Cardiac fibroblast (primary cell): ENCODE measurements at regions not wholly inside any gene's neighbourhood (a gene's known extent, or its start where the extent isn't known, plus 50 kb on each side); places are given as distances from the start of the nearest gene placed in this dataset.

Experiments
- DNase-seq, 2 donors: peaks; one replicate each; pipeline versions ENCODE4 v3.0.0 to v3.0.0-alpha.2; 2010; ENCODE audit warnings: low read depth in 2 of 2
- H3K4me3 ChIP-seq, 2 donors: replicated peaks in 1 of 2; 1 replicate in 1 of 2; 2 replicates in 1 of 2; pipeline ENCODE4 v1.5.1; 2011; ENCODE audit warnings: low read depth in 2 of 2, low read length in 2 of 2, mild to moderate bottlenecking in 2 of 2, moderate library complexity in 1 of 2
- TF ChIP-seq, protein P1 (sequence below): IDR thresholded peaks from one replicate; pipeline ENCODE4 v1.5.1; 2011; ENCODE audit warnings: low read depth, mild to moderate bottlenecking, low read length, inconsistent platforms

- TF ChIP-seq, protein P1, sequence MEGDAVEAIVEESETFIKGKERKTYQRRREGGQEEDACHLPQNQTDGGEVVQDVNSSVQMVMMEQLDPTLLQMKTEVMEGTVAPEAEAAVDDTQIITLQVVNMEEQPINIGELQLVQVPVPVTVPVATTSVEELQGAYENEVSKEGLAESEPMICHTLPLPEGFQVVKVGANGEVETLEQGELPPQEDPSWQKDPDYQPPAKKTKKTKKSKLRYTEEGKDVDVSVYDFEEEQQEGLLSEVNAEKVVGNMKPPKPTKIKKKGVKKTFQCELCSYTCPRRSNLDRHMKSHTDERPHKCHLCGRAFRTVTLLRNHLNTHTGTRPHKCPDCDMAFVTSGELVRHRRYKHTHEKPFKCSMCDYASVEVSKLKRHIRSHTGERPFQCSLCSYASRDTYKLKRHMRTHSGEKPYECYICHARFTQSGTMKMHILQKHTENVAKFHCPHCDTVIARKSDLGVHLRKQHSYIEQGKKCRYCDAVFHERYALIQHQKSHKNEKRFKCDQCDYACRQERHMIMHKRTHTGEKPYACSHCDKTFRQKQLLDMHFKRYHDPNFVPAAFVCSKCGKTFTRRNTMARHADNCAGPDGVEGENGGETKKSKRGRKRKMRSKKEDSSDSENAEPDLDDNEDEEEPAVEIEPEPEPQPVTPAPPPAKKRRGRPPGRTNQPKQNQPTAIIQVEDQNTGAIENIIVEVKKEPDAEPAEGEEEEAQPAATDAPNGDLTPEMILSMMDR, result no peak
- DNase-seq, result no peak
- no peak overlapping the region for H3K4me3 ChIP-seq
Measured at GRCh38 chr11:134995741-134996140, 583.7 kb upstream of the B3GAT1 start.

DNA sequence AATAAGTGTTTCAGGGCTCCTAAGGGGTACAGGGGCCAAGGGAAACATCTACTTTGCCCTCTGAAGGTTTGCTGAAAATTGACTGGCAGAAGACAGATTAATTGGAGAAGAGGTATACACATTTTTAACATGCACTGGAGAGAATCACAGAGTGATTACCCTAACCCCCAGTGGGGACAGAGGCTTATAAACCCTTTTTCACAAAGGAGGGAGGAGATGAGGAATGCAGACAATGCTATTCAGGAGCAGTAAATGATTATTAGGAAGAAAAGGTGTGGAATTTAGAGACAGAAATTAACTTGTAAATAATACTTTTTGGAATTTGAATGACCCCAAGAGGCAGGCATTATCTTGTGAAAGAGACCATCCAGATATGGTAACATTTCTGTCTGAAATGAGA, 582.4 kb upstream of the B3GAT1 start:
- TF ChIP-seq, protein P1, result no peak
- no peak for DNase-seq
- H3K4me3 ChIP-seq, result no peak overlapping the region

DNA sequence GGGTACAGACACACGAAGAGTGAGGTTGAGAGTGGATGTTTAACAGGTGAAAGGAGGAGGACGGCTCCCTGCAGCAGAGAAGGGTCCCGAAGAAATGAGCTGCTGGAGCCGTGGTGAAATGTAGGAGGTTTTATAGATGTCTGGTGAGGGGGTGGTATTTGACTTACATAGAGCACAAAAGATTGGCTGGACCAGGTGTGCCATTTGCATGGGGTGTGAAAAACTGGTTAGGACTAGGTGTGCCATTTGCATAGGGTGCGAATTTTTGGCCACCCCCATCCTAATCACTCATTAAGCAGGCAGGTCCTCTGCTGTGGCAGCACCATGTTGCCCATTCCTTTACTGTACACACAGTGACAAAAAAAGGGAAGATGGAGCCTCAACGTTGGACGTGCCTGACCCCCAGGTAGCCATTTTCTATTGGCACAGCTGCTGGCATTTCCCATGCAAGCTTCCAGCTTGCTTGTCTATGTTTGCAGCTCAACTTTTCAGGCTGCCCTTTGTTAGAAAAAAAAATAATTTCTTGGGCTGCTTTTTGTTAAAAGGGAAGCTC, 581.7 kb upstream of the B3GAT1 start:
- TF ChIP-seq, protein P1, result no peak
- DNase-seq, result no peak
- no peak overlapping the region for H3K4me3 ChIP-seq

- DNase-seq, result no peak
- TF ChIP-seq, protein P1, result no peak
- H3K4me3 ChIP-seq, result no peak overlapping the region
Measured at GRCh38 chr11:134992981-134993380, 580.9 kb upstream of the B3GAT1 start.

DNA sequence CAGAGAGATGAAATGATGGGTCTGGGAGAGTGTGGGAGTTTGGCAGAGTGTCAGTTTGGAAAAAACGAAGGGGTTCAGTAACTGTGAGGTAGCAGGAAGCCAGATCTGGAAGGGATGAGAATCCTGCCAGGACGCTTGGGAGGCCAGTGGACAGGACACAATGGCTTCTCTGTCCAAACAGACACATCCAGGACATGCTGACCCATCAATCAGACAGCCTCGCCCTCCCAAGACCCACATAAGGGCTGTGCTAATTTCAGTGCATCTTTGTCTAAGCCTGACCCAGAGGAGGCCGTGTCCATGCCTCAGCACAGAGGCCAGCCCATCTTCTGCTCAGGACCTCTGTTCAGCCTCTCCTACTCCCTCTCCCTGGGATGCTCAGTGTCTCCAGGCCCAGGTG, 576.5 kb upstream of the B3GAT1 start:
- TF ChIP-seq, protein P1, result no peak
- no peak for DNase-seq
- no peak overlapping the region for H3K4me3 ChIP-seq

DNA sequence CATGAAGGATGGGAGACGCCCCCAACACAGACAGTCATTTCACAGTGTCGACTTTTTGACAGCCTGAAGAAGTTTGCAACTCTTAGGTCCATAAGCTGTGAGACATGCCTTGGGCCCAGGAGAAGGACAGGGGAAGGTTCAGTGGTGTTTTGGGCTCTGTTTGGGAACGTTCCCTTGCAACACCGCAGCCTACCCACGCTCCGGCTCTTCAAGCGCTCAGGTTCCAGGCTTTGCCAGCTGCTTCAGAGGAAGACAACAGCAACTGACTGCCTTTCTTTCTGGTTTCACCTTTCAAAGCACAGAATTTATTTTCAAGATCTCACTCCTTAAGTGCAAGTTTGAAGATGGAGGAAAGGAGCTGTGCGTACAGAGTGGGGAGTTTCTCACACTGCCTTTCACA, 575.8 kb upstream of the B3GAT1 start:
- DNase-seq, result no peak
- H3K4me3 ChIP-seq, result no peak overlapping the region
- TF ChIP-seq, protein P1, result no peak

DNA sequence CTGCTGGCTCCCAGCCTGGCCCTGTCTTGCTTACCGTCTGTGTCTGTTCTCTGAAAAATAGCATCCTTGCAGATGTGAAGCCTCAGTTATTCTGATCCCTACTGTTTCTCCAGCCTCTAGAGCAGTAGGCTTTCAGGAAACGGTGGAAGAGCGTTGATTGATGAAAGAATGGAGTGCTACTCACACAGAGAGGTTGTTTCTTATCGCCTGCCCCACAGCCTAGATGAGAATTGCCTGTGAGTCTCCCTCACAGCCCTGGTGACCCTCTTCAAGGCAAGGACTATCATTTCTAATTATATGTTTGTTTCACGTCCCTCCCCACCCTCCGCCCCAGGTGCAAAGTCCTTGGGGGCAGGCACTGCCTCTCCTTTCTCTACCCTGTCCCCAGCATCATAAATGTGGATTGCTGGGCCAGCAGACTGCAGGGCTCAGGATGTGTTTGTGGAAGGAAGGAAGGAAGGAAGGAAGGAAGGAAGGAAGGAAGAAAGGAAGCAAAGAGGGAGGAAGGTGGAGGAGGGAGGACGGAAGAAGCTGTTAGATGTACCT, 575.3 kb upstream of the B3GAT1 start:
- H3K4me3 ChIP-seq, result no peak overlapping the region
- no peak for DNase-seq
- TF ChIP-seq, protein P1, result no peak
